WTC11 (cell line): ENCODE measurements at regions not wholly inside any gene's neighbourhood (a gene's known extent, or its start where the extent isn't known, plus 50 kb on each side); places are given as distances from the start of the nearest gene placed in this dataset.

Experiments
- ATF2 ChIP-seq: sonication (generic); formaldehyde crosslinking; IDR thresholded peaks from 2 replicates; pipeline ENCODE4 v1.8.1; 2022; ENCODE audit warnings: low read depth, missing genetic modification reagents, borderline replicate concordance
- CREB1 ChIP-seq: sonication (generic); formaldehyde crosslinking; IDR thresholded peaks from 2 replicates; pipeline ENCODE4 v1.8.0; 2023; ENCODE audit warnings: mild to moderate bottlenecking, missing genetic modification reagents
- CTCF ChIP-seq: fragments of 200-600 bp; IDR thresholded peaks from 2 replicates; pipeline ENCODE4 v1.8.0; 2022; ENCODE audit warnings: antibody characterized with exemption
- MLX ChIP-seq: sonication (generic); formaldehyde crosslinking; IDR thresholded peaks from 2 replicates; pipeline ENCODE4 v1.8.1; 2023; ENCODE audit warnings: mild to moderate bottlenecking, missing genetic modification reagents, moderate library complexity
- NFYB ChIP-seq: sonication (generic); formaldehyde crosslinking; conservative IDR thresholded peaks from 2 replicates; pipeline ENCODE4 v1.8.0; 2022; ENCODE audit warnings: low read depth, missing genetic modification reagents
- NR2C2 ChIP-seq: sonication (generic); formaldehyde crosslinking; IDR thresholded peaks from 2 replicates; pipeline ENCODE4 v1.8.0; 2022; ENCODE audit warnings: mild to moderate bottlenecking, missing genetic modification reagents
- OVOL2 ChIP-seq: fragments of 250-450 bp; sonication (Bioruptor Pico); IDR thresholded peaks from 2 replicates; pipeline ENCODE4 v1.9.0; 2021; ENCODE audit warnings: mild to moderate bottlenecking, borderline replicate concordance
- ZNF263 ChIP-seq: sonication (generic); formaldehyde crosslinking; IDR thresholded peaks from 2 replicates; pipeline ENCODE4 v1.8.1; 2022; ENCODE audit warnings: low read depth, mild to moderate bottlenecking, moderate library complexity, missing genetic modification reagents
- ZNF281 ChIP-seq: sonication (generic); formaldehyde crosslinking; IDR thresholded peaks from 2 replicates; pipeline ENCODE4 v1.8.0; 2023; ENCODE audit warnings: mild to moderate bottlenecking, missing genetic modification reagents

GRCh38 chr2:7709907-7710306 is 792.7 kb downstream of the RNF144A start:
- no peak for TF ChIP-seq CTCF
- TF ChIP-seq NR2C2 (CRISPR knock-in tag) = no peak
- TF ChIP-seq OVOL2 = no peak
- TF ChIP-seq ZNF263 (CRISPR knock-in tag) = no peak
- no peak for TF ChIP-seq CREB1
- no peak for TF ChIP-seq ZNF281 (CRISPR knock-in tag)
- no peak for TF ChIP-seq MLX
- TF ChIP-seq ATF2 (CRISPR knock-in tag) = no peak
- no peak for TF ChIP-seq NFYB
